C4-2B (cell line): ENCODE measurements at regions not wholly inside any gene's neighbourhood (a gene's known extent, or its start where the extent isn't known, plus 50 kb on each side); places are given as distances from the start of the nearest gene placed in this dataset.

Experiments
- CTCF ChIP-seq: fragments of 450-650 bp; conservative IDR thresholded peaks from 2 replicates; pipeline ENCODE4 v1.5.1; 2017; ENCODE audit warnings: mild to moderate bottlenecking
- ZFX ChIP-seq: fragments of 450-650 bp; IDR thresholded peaks from 2 replicates; pipeline ENCODE4 v1.6.1; 2017

- no peak for TF ChIP-seq CTCF
- TF ChIP-seq ZFX = no peak
Observed at GRCh38 chr4:136124251-136124745, 1408.0 kb downstream of the PCDH18 start.
